ENCODE measurements at regions not wholly inside any gene's neighbourhood (a gene's known extent, or its start where the extent isn't known, plus 50 kb on each side); places are given as distances from the start of the nearest gene placed in this dataset.

DNA sequence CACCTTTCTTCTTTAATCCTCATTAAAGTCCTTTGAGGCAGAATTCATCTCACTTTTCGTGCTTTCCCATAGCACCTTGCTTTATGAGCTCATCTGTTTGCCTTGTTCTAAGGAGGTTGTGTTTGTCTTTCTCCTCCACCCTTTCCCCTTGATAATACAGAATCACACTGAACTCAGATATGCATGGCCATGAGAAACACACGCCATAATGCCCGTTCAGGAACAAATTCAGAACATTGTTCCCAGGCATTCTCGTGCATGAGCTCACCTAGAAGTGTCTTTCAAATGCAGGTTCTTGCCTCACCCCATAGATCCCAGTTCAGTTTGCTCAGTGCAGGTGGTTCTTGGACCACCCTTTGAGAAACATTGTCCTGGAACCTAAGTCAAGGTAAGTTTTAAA lies 71.1 kb downstream of the TMEM114 start:
- no peak for TF ChIP-seq POLR2A (IDR thresholded peaks at IDR 0.05; ENCODE audit: low read depth, low read length)
- no peak for FAIRE-seq
- DNase-seq (ENCODE audit: insufficient read length, low spot score) = no peak

DNA sequence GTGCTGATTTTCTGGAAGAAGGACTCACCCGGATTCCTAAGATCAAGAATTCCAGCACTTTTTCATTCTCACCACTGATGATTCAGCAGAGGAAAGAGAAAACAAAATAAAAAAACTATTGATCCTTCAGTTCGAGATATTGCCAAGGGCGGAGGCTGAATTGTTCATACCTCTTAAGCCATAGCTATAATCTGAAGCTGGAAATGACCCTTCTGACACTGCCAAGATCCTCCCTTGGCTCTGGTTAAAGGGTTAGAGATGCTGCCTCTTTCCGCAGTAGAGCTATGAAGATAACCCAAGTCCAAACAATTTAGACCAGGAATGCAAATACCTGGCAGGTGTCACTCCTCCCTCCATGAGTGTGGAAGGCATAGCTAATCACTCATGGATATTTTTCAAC lies 73.0 kb downstream of the TMEM114 start:
- DNase-seq (ENCODE audit: insufficient read length, low spot score) = no peak
- no peak for TF ChIP-seq POLR2A (IDR thresholded peaks at IDR 0.05; ENCODE audit: low read depth, low read length)
- no peak for FAIRE-seq

DNA sequence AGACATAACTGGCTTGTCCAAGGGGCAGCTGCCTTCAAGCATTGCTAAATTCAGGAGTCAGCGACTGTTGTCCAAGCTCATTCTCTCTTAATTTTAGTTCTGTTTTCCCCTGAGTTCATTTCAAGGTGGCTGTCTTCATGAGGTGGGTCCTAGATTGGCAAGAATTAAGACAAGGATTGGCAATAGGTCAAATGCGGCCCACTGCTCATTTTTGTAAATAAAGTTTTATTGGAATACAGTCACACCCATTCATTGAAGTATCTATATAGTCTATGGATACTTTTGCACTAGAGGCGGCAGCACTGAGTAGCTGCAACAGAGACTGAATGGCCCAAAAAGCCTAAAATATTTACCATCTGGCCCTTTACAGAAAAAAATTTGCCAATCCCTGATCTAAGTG lies 73.8 kb downstream of the TMEM114 start:
- TF ChIP-seq POLR2A (IDR thresholded peaks at IDR 0.05; ENCODE audit: low read depth, low read length) = no peak
- FAIRE-seq (no peak), DNase-seq (ENCODE audit: insufficient read length, low spot score) (no peak)

DNA sequence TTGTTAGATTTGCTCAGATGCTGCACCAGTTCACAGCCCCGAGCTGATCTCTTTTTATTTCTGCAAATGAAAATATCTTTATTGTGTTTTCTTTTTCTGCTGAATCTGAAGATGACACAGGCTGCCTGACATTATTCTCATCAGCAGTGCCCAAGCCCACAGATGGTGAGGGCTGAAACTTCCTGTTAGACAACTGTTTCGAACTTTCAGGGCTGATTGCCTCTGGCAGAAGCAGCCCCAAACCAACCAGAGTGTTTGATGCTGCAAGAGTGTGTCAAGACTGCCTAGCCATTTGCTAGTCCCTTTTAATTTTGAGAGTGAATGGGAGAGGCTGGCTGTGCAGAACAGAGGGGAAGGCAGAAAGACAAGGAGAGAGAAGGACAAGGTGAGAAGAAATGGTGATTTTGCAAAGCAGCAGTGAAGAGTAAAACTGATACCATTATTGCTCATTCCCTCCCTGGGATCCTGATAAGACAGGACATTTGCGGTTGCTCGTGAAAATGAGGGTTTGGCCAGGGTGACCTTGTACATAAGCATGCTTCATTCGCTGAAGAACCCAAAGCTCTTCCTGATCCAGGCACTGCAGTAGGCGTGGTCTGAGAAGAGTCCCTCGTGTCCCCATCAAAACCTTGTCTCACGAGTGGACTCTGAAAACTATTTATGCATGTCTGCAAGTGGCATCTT lies 77.2 kb downstream of the TMEM114 start:
- DNase-seq (ENCODE audit: insufficient read length, low spot score) (no peak), FAIRE-seq (no peak)
- TF ChIP-seq POLR2A (IDR thresholded peaks at IDR 0.05; ENCODE audit: low read depth, low read length) = no peak

DNA sequence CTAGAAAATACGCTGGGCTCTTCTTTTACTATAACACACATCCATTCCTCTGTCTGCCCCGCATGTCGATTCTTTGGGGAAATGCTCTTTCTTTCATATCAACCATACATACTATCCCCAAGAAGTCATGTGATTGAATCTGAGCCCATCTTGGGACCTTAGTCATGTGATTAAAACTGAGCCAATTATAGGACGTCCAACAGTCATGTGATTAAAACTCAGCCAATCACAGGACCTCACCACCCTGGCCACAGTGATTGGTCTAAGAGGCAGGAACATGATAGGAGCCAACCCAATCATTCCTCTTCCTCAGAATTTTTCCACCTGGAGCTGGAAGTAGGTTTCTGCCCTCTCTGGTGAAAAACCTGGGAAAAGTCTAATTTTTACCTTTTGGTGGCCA lies 78.8 kb downstream of the TMEM114 start:
- no peak for TF ChIP-seq POLR2A (IDR thresholded peaks at IDR 0.05; ENCODE audit: low read depth, low read length)
- DNase-seq (ENCODE audit: insufficient read length, low spot score) = no peak
- FAIRE-seq = no peak

DNA sequence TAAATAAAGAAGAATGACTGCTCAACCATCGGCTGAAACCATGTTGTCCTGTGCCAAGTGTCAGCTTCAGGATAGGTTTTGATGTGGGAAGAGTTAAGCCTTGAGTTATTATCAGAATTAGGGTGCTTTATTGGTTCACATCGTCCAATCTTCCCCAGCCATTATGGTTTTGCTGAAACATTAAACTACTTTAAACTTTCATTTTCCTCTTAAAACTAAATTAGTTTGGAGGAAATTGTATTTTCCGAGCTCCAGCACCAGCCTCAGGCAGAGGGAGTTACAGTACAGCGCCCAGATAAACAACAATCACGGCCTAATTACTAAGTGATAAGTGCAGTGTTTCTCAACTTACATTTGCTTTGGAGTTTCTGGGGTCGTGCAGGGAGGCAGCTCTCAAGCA lies 80.2 kb downstream of the TMEM114 start:
- no peak for FAIRE-seq
- TF ChIP-seq POLR2A (IDR thresholded peaks at IDR 0.05; ENCODE audit: low read depth, low read length) = no peak
- DNase-seq (ENCODE audit: insufficient read length, low spot score) = no peak

DNA sequence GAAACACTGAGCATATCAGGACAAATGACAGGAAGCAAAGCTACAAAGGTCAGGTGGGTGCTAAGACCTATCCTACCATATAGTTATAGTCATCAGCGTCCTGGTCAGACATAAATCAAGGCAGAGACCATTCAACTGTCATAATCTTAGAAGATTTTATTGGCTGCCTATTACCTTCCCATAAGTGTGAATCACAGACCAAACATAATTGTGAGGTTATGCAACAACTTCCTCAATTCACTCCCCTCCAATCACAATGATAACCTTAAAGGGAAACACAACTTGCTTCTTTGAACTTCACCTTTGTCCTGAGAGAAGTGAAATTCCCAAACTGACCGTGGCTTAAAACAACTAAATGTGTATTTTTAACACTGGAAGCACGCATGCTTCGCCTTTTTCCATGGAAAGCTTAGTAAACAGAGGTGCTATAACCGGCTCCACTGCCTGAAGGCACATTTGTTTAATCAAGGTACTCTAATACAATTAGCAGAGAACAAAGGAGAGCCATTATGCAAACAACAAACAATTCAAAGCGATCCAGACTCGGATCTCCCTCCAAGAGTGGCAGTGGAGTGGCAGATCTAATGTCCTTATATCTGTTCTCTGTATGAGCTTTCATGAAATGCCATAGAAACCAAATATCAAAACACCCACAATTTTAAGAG lies 84.9 kb downstream of the TMEM114 start:
- FAIRE-seq = no peak
- DNase-seq (ENCODE audit: insufficient read length, low spot score) = no peak
- no peak for TF ChIP-seq POLR2A (IDR thresholded peaks at IDR 0.05; ENCODE audit: low read depth, low read length)

DNA sequence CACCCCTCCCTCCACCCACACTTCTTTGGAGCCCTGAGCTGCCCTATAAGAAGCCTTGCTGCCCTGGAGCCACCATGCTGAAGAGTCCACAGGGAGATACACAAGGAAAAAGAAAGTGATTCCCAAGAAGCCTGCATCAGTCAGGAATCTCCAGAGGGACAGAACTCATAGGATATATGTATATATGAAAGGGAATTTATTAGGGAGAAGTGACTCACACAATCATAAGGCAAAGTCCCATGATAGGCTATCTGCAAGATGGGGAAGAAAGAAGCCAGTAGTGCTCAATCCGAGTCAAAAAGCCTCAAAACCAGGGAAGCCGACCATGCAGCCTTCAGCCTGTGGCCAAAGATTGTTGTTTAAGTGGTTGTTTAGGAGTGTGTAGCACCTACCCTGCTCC lies 87.9 kb downstream of the TMEM114 start:
- FAIRE-seq (no peak), DNase-seq (ENCODE audit: insufficient read length, low spot score) (no peak)
- TF ChIP-seq POLR2A (IDR thresholded peaks at IDR 0.05; ENCODE audit: low read depth, low read length) = no peak

DNA sequence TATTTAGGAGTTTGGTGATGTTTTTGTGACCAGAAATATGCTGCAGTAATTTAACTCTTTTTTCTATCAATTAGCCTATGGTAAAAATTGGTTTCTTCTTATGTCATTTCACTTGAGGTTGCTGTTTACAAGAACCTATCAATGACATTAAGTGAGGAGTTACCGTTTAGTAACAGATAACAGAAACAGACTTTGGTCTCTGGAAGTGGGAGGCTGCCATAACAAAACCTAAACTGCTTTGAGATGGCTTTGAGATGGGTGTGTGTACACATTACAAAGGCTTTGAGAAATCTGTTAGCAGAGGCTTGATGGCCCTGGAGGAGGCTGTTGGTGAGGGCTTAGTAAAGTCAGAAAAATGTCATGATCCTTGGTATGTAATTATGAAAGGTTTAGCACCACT lies 90.0 kb downstream of the TMEM114 start:
- FAIRE-seq (no peak), DNase-seq (ENCODE audit: insufficient read length, low spot score) (no peak)
- TF ChIP-seq POLR2A (IDR thresholded peaks at IDR 0.05; ENCODE audit: low read depth, low read length) = no peak

DNA sequence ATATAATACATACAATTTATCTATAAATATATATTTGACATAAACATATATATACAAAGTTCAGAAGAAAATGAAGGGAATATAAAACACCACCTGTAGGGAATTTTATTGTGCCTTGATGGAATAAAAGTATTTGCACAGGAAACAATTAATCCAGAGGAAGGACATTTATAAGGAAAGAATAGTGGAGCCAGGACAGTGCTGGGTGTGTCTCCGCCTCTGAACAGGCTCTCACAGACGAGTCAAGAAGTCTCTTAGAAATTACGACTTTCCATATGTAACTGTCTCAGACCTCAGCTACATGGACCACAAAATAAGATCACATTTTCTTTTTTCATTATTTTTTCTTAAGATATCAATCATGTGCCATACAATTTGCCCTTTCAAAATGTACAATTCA lies 93.9 kb downstream of the TMEM114 start:
- FAIRE-seq = no peak
- no peak for DNase-seq (ENCODE audit: insufficient read length, low spot score)
- no peak for TF ChIP-seq POLR2A (IDR thresholded peaks at IDR 0.05; ENCODE audit: low read depth, low read length)

DNA sequence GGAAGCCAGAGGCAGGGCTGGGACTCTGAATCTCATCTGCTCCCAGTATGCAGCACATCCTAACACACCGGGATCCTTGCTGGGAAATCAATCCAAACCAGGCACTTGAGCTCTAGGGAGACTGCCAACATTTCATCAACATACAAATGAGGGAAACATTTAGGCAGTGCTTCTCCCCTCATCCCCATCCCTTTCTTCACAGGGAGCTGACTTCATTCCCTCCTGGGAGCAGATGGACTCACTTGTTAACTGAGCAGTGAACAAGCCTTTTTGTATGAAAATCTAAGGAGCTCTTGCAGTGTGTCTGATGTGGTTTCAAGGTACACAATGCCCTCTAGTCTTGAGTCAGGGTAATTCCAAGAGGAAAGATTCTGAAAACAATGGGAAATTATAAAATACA lies 96.3 kb downstream of the TMEM114 start:
- DNase-seq (ENCODE audit: insufficient read length, low spot score) = no peak

DNA sequence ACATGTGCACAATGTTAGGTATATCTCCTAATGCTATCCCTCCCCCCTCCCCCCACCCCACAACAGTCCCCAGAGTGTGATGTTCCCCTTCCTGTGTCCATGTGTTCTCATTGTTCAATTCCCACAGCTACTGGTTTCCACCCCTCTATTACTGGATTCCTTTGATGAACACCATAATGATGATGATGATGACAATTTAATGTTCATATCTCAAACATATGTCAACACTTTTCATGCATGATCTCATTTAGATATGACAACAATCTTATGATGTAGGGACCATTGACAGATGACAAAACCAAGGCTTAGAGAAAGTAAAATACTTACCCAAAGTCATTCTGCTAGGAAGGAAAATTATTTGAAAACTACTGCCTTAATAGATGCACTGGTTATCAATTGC lies 97.6 kb downstream of the TMEM114 start:
- no peak for DNase-seq (ENCODE audit: insufficient read length, low spot score)
- TF ChIP-seq POLR2A (IDR thresholded peaks at IDR 0.05; ENCODE audit: low read depth, low read length) = no peak
- FAIRE-seq = no peak

More for the DNA sequence above, 96.3 kb downstream of the TMEM114 start:
- TF ChIP-seq POLR2A (IDR thresholded peaks at IDR 0.05; ENCODE audit: low read depth, low read length) = no peak
- FAIRE-seq = no peak

DNA sequence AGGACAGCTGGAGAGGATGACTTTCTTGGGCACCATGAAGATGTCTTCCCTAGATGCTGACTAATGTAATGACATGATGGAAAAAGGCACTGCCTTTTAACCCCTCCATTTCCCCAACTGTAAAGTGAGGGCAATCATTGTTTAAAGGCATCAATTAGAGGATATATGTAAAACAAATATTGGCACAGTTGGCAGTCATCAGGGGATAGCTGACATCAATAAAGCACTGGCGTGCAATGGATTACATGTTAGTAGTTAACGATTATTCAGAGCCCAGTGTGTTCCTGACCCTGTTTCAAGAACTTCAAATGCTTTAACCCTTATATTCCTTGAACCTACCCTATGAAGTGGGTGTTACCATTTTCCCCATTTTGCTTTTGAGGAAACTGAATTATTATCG lies 100.7 kb downstream of the TMEM114 start:
- FAIRE-seq (no peak), DNase-seq (ENCODE audit: insufficient read length, low spot score) (no peak)
- no peak for TF ChIP-seq POLR2A (IDR thresholded peaks at IDR 0.05; ENCODE audit: low read depth, low read length)

DNA sequence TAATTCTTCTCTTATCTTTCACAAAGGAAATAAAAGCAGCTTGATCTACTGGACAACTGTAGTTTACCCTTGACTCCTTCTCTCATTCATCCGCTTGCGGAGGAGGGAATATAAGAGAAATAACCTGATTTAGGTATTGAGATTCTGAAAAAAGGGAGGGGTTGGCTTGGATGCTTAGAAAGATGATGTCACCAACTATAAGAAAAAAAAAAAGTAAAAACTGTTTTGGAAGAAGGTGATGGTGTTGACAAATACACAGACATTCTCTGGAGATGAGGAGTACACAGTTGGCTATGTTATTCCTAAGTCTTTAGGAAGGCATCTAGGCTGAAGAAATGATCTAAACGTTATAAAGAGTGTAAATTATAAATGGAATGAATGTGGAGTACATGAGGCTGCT lies 103.3 kb downstream of the TMEM114 start:
- FAIRE-seq = no peak
- TF ChIP-seq POLR2A (IDR thresholded peaks at IDR 0.05; ENCODE audit: low read depth, low read length) = no peak
- no peak for DNase-seq (ENCODE audit: insufficient read length, low spot score)

DNA sequence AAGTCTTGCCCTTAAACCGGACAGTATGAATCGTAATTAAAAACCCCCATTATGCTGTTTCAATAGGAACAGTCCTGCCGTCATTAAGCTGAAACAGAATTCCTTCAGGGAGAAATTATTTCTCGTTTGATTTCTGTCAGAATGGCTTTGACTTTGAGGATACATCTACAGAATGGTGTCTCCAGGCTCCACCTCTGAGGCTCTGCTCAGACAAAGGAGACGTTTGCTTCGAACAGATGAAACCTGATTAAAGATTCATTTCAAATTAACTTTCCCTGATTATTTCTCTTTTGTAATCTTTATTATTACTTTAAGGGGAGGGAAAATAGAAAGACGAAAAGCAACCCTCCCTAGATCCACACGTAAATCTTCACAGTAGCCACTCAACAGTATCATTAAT lies 106.9 kb downstream of the TMEM114 start:
- TF ChIP-seq POLR2A (IDR thresholded peaks at IDR 0.05; ENCODE audit: low read depth, low read length) = no peak
- DNase-seq (ENCODE audit: insufficient read length, low spot score) (no peak), FAIRE-seq (no peak)

Data from H54 (cell line).